ENCODE measurements at regions not wholly inside any gene's neighbourhood (a gene's known extent, or its start where the extent isn't known, plus 50 kb on each side); places are given as distances from the start of the nearest gene placed in this dataset.

- Histone ChIP-seq H2AFZ (ENCODE audit: control insufficient read depth, low read length) (no peak overlapping the region), H3K9me1 (ENCODE audit: control insufficient read depth, extremely low read depth, insufficient read depth, low read length) (no peaks in the 10 kb centered on the region), H3K9ac (ENCODE audit: control insufficient read depth, extremely low read depth, insufficient read depth, low read length) (no peak overlapping the region), H3K4me1 (ENCODE audit: control insufficient read depth, extremely low read depth, insufficient read depth, low read length) (no peaks in the 10 kb centered on the region), H3K36me3 (ENCODE audit: control insufficient read depth in 2 of 2, extremely low read depth in 1 of 2, insufficient read depth in 2 of 2, low read length in 2 of 2) (no peaks in the 10 kb centered on the region), H3K4me2 (ENCODE audit: control insufficient read depth, extremely low read depth, insufficient read depth, low read depth, low read length) (no peak overlapping the region), H3K79me2 (ENCODE audit: control insufficient read depth, insufficient read depth, low read length) (no peaks in the 10 kb centered on the region), H3K27me3 (ENCODE audit: control insufficient read depth, extremely low read depth, insufficient read depth, low read length) (no peaks in the 10 kb centered on the region), H3K4me3 (ENCODE audit: control insufficient read depth in 2 of 3, extremely low read depth in 1 of 3, insufficient read depth in 2 of 3, low read depth in 1 of 3, low read length in 3 of 3) (no peak overlapping the region), H3K27ac (ENCODE audit: control insufficient read depth, insufficient read depth, low read length) (no peak overlapping the region), H4K20me1 (ENCODE audit: control insufficient read depth, extremely low read depth, insufficient read depth, low read length) (no peaks in the 10 kb centered on the region), H3K9me3 (ENCODE audit: control insufficient read depth, low read depth, low read length) (no peaks in the 10 kb centered on the region)
- no peak for FAIRE-seq
- DNase-seq (ENCODE audit: low read depth, low spot score) = no peak
- dilution Hi-C loops (cut with MboI; ENCODE audit: extremely low pct_ligation_motif_present, low sequenced_read_pairs) = no loop called here
- no peak for TF ChIP-seq EZH2 (IDR thresholded peaks at IDR 0.05; ENCODE audit: low read length)
- TF ChIP-seq CTCF (optimal IDR thresholded peaks at IDR 0.05 in 1 of 3, IDR thresholded peaks at IDR 0.05 in 1 of 3, conservative IDR thresholded peaks at IDR 0.05 in 1 of 3; ENCODE audit: extremely low read depth in 1 of 3, insufficient read depth in 2 of 3, low read length in 3 of 3) = no peak
Observed at GRCh38 chrX:98194036-98194435, 1310.3 kb downstream of the RPA4 start.

- no peak overlapping the region for H3K27ac ChIP-seq (ENCODE audit: control insufficient read depth, insufficient read depth, low read length)
- no peak overlapping the region for H3K9ac ChIP-seq (ENCODE audit: control insufficient read depth, extremely low read depth, insufficient read depth, low read length)
- H3K36me3 ChIP-seq (ENCODE audit: control insufficient read depth in 2 of 2, extremely low read depth in 1 of 2, insufficient read depth in 2 of 2, low read length in 2 of 2) = no peaks in the 10 kb centered on the region
- H4K20me1 ChIP-seq (ENCODE audit: control insufficient read depth, extremely low read depth, insufficient read depth, low read length) = no peaks in the 10 kb centered on the region
- no peaks in the 10 kb centered on the region for H3K79me2 ChIP-seq (ENCODE audit: control insufficient read depth, insufficient read depth, low read length)
- H3K4me2 ChIP-seq (ENCODE audit: control insufficient read depth, extremely low read depth, insufficient read depth, low read depth, low read length) = no peak overlapping the region
- no peaks in the 10 kb centered on the region for H3K9me1 ChIP-seq (ENCODE audit: control insufficient read depth, extremely low read depth, insufficient read depth, low read length)
- no peaks in the 10 kb centered on the region for H3K27me3 ChIP-seq (ENCODE audit: control insufficient read depth, extremely low read depth, insufficient read depth, low read length)
- no peak overlapping the region for H2AFZ ChIP-seq (ENCODE audit: control insufficient read depth, low read length)
- FAIRE-seq (no peak), DNase-seq (ENCODE audit: low read depth, low spot score) (no peak)
- H3K9me3 ChIP-seq (ENCODE audit: control insufficient read depth, low read depth, low read length) = no peaks in the 10 kb centered on the region
- no peak overlapping the region for H3K4me3 ChIP-seq (ENCODE audit: control insufficient read depth in 2 of 3, extremely low read depth in 1 of 3, insufficient read depth in 2 of 3, low read depth in 1 of 3, low read length in 3 of 3)
- dilution Hi-C loops (cut with MboI; ENCODE audit: extremely low pct_ligation_motif_present, low sequenced_read_pairs) = no loop called here
- H3K4me1 ChIP-seq (ENCODE audit: control insufficient read depth, extremely low read depth, insufficient read depth, low read length) = no peaks in the 10 kb centered on the region
- TF ChIP-seq CTCF (optimal IDR thresholded peaks at IDR 0.05 in 1 of 3, IDR thresholded peaks at IDR 0.05 in 1 of 3, conservative IDR thresholded peaks at IDR 0.05 in 1 of 3; ENCODE audit: extremely low read depth in 1 of 3, insufficient read depth in 2 of 3, low read length in 3 of 3) = no peak
Observed at GRCh38 chrX:98203800-98204199, 1320.1 kb downstream of the RPA4 start.

Data from keratinocyte (primary cell).